GM21529 (cell line): ENCODE measurements at regions not wholly inside any gene's neighbourhood (a gene's known extent, or its start where the extent isn't known, plus 50 kb on each side); places are given as distances from the start of the nearest gene placed in this dataset.

ENCODE experiments used
- ATAC-seq: cut with Tn5 transposase; IDR thresholded peaks from one replicate; pipeline ENCODE4 v1.9.1; 2021; ENCODE audit not compliant: unreplicated experiment

DNA sequence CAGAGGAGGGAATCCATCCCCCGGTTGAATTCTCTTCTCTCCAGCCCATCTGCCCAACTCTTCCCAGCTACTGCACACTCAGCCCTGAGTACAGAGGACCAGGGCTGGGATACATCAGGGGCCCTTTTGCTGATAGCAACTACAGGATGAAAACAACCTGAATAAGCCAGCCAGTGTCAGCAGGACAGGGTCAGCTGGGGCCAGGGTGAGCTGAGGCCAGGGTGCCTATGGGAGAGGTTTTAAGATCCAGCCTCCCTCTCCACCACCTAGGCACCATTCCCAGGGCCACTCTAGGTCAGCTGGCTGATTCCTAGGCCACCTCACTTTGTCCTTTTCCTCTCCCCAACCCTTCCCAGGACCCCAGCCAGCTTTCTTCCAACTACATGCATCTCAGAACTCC is 83.8 kb downstream of the MRPL46 start:
- ATAC-seq = no peak

GRCh38 chr15:88382482-88382983 is 84.7 kb downstream of the MRPL46 start:
- no peak for ATAC-seq

DNA sequence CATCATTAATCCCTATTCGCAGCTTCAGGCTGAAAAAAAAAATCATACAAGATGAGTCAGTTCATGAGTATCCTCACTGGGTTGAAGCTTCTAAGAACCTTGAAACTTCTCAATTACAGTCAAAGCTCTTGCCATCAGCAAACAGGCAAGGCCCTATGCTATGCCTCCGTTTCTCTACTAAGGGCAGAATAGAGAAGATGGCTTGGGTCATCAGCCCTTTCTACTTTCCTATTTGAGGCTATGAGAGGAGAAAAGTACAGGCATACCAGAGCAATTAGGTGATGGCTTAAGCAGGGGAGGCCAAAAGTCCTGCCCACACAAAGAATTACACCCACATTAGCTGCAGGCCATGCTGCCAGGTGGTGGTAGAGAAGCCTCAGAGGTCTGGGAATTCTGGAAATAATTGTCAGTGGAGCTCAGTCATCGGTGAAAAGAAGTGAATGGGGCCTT is 89.0 kb downstream of the MRPL46 start:
- ATAC-seq = no peak

DNA sequence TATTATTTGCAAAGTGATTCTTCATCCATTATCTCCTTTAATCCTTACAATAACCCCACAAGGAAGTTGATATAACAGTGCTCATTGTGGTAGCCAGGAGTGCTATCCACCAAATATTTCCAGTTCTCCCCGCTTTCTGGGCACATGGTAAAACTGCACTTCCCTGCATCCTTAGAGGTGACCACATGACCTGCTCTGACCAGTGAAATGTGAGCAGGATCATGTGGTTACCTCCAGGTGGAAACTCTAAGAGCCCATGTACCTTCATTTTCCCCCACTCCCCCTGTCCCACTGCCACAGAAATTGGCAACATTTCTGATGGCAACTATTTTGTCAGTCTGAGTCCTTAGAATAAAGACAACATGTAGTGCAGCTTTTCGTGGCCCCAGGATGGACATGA is 89.7 kb downstream of the MRPL46 start:
- no peak for ATAC-seq

GRCh38 chr15:88376574-88377174 is 90.5 kb downstream of the MRPL46 start:
- ATAC-seq = no peak

DNA sequence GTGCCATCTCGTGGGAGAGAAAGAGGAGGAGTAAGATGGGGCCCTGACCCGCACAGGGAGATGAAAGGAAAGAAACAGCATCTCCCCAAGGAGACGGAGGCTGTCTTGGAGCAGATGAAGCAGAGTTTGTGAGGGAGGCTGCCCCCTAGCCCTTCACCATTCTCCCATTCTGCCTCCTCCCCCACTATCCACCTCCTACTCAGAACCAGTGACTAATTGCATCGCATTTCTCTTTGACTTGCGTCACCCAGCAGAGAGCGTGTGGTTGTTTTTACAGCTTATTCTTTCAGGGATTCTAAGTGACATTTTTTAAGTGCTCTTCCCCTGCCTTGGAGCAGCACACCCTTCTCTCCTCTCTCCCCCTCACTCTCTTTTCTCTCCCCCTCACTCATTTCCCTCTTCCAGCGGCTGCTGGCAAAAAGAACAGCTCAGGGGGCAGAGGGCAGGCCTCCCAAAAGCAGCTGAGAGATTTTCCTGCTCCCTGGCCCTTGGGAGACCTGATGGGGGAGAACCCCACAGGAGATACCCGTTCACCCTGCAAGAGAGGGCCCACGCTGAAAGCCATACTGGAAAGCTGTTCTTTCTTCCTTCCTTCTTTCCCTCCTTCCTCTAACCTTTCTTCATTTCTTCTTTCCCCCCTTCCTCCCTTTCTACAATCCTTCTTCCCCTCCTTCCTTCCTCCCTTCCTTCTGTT is 91.8 kb downstream of the MRPL46 start:
- no peak for ATAC-seq

DNA sequence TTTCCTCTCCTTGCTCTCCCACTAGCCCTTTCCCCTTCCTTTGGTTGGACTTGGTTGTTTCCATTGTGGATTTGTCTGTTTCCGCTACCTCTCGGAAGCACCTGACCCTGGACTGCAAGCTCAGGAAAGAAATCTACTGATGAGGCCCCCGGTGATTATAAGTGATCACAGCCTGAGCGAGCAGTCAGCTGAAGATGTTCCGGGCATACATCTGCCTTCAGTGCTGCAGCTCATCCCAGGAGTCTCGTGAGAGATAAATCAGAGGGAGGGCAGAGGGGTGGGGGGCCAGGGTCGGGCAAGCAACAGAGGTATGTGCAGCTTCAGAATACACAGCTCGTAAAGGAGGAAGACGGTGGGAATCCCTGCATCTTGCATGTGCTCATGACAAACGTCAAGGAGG is 102.1 kb downstream of the MRPL46 start:
- ATAC-seq = no peak

- ATAC-seq = no peak
These were observed 92.2 kb upstream of the NTRK3 start for GRCh38 chr15:88348579-88349230.

GRCh38 chr15:88345962-88346361 is 89.4 kb upstream of the NTRK3 start:
- ATAC-seq = no peak

GRCh38 chr15:88344786-88345185 is 88.2 kb upstream of the NTRK3 start:
- no peak for ATAC-seq

DNA sequence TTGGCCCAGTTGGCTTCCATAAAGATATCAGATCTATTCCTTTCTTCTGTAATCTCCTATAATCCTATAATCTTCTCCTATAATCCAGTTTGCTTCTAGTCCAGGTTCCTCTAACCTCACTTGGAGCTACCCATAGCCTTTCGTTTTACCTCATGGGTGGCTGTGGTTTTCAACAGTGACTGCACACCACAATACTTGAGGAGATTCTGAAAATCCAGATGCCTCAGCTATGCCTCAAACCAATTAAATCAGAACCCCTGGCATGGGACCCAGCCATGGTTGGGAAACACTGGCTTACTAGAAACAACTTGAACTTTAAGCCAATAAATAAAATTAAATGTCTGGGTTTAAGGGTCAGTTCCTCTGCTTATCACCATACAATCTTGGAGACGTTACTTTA is 86.1 kb upstream of the NTRK3 start:
- ATAC-seq = no peak

DNA sequence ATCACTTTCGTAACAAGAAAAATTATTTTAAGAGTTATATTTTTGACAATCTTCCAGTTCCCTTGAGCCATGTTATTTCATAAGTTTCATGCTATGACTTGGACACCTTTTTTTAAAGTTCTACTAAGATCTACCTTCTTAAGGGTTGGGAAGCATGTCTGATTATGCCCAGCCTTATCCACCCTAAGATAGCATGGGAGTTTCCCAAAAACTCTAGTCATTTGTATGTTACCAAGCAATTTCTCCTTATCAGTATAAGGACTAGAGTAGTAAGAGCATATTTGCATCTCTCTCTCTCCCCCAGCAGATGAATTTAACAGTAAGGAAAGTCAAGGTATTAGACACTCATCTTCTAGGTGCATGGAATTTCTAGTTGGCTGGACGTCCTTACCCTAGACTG is 85.1 kb upstream of the NTRK3 start:
- ATAC-seq = no peak

DNA sequence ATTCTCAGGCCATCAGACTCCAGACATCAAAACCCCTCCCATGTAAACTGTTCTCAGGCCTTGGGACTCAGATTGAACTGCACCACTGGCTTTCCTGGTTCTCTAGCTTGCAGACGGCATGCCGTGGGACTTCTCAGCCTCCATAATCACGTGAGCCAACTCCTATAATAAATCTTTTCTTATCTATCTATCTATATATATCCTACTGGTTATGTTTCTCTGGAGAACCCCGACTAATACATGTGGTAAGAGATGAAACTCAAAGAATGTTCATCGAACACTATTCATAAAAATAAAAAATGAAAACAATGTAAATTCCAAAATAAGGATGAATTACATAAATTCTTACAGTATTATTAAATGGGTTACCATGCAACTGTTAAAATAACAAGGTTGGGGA is 84.5 kb upstream of the NTRK3 start:
- no peak for ATAC-seq

DNA sequence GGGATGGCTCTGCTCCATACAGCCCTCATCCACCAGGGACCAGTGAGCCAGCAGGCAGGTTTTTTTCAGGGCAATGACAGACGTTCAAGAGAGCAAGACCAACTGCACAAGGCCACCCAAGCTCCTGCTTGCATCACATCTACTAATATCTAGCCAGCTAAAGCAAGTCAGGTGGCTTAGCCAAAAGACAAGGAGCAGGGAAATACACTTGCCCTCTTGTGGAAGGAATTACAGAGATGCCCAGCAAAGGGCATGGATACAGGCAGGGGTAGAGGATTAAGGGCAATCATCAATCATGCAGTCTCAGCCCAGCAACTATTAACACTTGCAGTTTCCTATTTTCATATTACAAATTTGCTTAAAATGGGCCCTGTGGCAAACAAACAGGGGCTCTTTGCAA is 81.5 kb upstream of the NTRK3 start:
- no peak for ATAC-seq

- no peak for ATAC-seq
These were observed 78.5 kb upstream of the NTRK3 start for GRCh38 chr15:88335074-88335473.

DNA sequence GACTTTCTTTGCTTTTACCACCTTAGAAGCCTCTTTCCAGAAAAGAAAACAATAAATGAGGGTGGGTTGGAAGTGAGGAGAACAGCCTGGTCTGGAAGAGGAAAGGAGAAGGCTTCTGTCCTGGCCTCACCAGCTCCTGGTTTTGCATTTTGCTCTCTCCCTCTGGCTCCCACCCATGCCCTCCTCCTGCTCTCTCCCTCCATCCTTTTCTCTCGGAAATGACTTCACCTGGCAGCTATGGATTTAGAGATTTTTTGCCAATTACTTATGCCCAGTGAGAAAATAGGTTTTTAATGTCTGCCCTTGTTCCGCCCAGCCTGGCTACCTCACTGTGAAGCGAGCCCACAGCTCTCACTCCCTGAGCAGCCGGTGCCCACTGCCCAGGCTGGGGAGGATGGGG is 77.9 kb upstream of the NTRK3 start:
- no peak for ATAC-seq

- peak; percentile 83 for ATAC-seq
These were observed 74.8 kb upstream of the NTRK3 start for GRCh38 chr15:88331291-88331690.

GRCh38 chr15:88326924-88327323 is 70.4 kb upstream of the NTRK3 start:
- no peak for ATAC-seq

GRCh38 chr15:88324741-88325065 is 68.2 kb upstream of the NTRK3 start:
- no peak for ATAC-seq

- ATAC-seq = no peak
These were observed 67.6 kb upstream of the NTRK3 start for GRCh38 chr15:88323976-88324740.

DNA sequence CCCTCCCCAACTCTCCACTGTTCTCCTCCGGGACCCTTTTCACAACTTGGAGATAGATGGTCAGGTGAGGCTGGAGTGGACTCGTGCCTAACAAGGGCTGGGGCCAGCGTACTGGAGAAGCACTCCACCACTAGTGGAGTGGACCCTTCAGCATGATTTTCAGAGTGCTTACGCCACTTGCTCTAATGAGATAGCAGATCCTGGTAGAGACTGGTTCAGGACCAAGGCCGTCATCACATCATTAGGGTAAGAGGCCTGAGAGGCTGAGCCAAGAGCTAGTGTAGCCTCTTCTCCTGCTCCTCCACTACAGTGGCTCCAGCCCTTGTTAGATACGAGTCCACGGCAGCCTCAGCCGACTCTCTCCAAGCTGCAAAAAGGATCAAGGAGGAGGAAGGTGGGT is 66.9 kb upstream of the NTRK3 start:
- ATAC-seq = no peak

DNA sequence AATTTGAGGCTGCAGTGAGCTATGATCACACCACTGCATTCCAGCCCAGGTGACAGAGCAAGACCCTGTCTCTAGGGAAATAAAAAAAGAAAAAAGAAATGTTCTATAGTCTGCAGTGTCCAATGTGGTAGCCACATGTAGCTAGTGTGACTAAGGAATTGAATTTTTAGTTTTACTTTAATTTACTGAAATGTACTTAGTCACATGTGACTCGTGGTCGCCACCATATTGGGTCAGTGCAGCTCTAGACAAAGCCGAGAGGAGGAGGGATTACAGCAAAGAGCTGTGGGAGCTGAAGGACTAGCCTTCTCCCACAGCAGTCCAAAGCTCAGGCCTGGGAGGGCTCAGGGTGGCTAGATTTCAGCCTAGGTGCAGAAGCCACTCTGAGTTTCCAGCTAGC is 65.9 kb upstream of the NTRK3 start:
- ATAC-seq = no peak
